ENCODE measurements at regions not wholly inside any gene's neighbourhood (a gene's known extent, or its start where the extent isn't known, plus 50 kb on each side); places are given as distances from the start of the nearest gene placed in this dataset.

- Mint-ChIP-seq H3K27ac (no peak overlapping the region), H3K4me1 (no peaks in the 10 kb centered on the region), H3K4me3 (no peak overlapping the region), H3K9me3 (peaks cover 2 to 12% (median 3%) of the 10 kb centered on the region in 3 donors), H3K27me3 (no peaks in the 10 kb centered on the region), H3K36me3 (peaks cover 2% of the 10 kb centered on the region)
These were observed 710.6 kb upstream of the TMEM132C start for GRCh38 chr12:127556231-127556886.

- H3K27ac Mint-ChIP-seq = no peak overlapping the region
These were observed 708.6 kb upstream of the TMEM132C start for GRCh38 chr12:127558361-127558760.

GRCh38 chr12:127559349-127560040 is 707.5 kb upstream of the TMEM132C start:
- H3K36me3 Mint-ChIP-seq = no peaks in the 10 kb centered on the region
- H3K27ac Mint-ChIP-seq = no peak overlapping the region
- no peaks in the 10 kb centered on the region for H3K4me1 Mint-ChIP-seq
- no peaks in the 10 kb centered on the region for H3K27me3 Mint-ChIP-seq
- H3K9me3 Mint-ChIP-seq = peaks cover 0 to 8% (median 5%) of the 10 kb centered on the region in 3 donors
- no peak overlapping the region for H3K4me3 Mint-ChIP-seq

More at GRCh38 chr12:127558361-127558760, 708.6 kb upstream of the TMEM132C start:
- Mint-ChIP-seq H3K36me3 (no peaks in the 10 kb centered on the region), H3K9me3 (peaks cover 0 to 6% (median 2%) of the 10 kb centered on the region in 3 donors), H3K27me3 (no peaks in the 10 kb centered on the region), H3K4me1 (no peaks in the 10 kb centered on the region), H3K4me3 (no peak overlapping the region)

- Mint-ChIP-seq H3K36me3 (no peaks in the 10 kb centered on the region), H3K4me1 (no peaks in the 10 kb centered on the region), H3K27ac (no peak overlapping the region)
These were observed 706.9 kb upstream of the TMEM132C start for GRCh38 chr12:127560041-127560478.

GRCh38 chr12:127562816-127563215 is 704.2 kb upstream of the TMEM132C start:
- Mint-ChIP-seq H3K9me3 (peaks cover 0 to 5% (median 5%) of the 10 kb centered on the region in 3 donors), H3K36me3 (no peaks in the 10 kb centered on the region), H3K27ac (no peak overlapping the region), H3K4me1 (no peaks in the 10 kb centered on the region), H3K4me3 (no peak overlapping the region), H3K27me3 (no peaks in the 10 kb centered on the region)

More at GRCh38 chr12:127560041-127560478, 706.9 kb upstream of the TMEM132C start:
- no peak overlapping the region for H3K4me3 Mint-ChIP-seq
- H3K27me3 Mint-ChIP-seq = no peaks in the 10 kb centered on the region
- peaks cover 0 to 8% (median 5%) of the 10 kb centered on the region in 3 donors for H3K9me3 Mint-ChIP-seq

GRCh38 chr12:127565241-127565640 is 701.7 kb upstream of the TMEM132C start:
- no peak overlapping the region for H3K4me3 Mint-ChIP-seq
- no peaks in the 10 kb centered on the region for H3K36me3 Mint-ChIP-seq
- no peaks in the 10 kb centered on the region for H3K4me1 Mint-ChIP-seq
- H3K27me3 Mint-ChIP-seq = no peaks in the 10 kb centered on the region
- peaks cover 0 to 5% (median 5%) of the 10 kb centered on the region in 3 donors for H3K9me3 Mint-ChIP-seq
- H3K27ac Mint-ChIP-seq = peak overlapping the region in 1 of 3 donors; percentile 47

- Mint-ChIP-seq H3K36me3 (no peaks in the 10 kb centered on the region), H3K4me1 (no peaks in the 10 kb centered on the region), H3K4me3 (no peak overlapping the region), H3K27ac (no peak overlapping the region), H3K27me3 (no peaks in the 10 kb centered on the region), H3K9me3 (peaks cover 0 to 5% (median 2%) of the 10 kb centered on the region in 3 donors)
These were observed 699.4 kb upstream of the TMEM132C start for GRCh38 chr12:127567531-127567930.

GRCh38 chr12:127570387-127570786 is 696.6 kb upstream of the TMEM132C start:
- Mint-ChIP-seq H3K27ac (no peak overlapping the region), H3K4me1 (no peaks in the 10 kb centered on the region), H3K36me3 (no peaks in the 10 kb centered on the region), H3K27me3 (no peaks in the 10 kb centered on the region), H3K4me3 (no peak overlapping the region), H3K9me3 (peaks cover 0 to 4% (median 3%) of the 10 kb centered on the region in 3 donors)

GRCh38 chr12:127570793-127571360 is 696.1 kb upstream of the TMEM132C start:
- Mint-ChIP-seq H3K4me1 (no peaks in the 10 kb centered on the region), H3K27me3 (no peaks in the 10 kb centered on the region), H3K27ac (no peak overlapping the region), H3K9me3 (peaks cover 0 to 4% (median 3%) of the 10 kb centered on the region in 3 donors), H3K36me3 (no peaks in the 10 kb centered on the region), H3K4me3 (peak overlapping the region in 1 of 4 donors; percentile 12)

- Mint-ChIP-seq H3K27ac (peak overlapping the region in 1 of 3 donors; percentile 53), H3K4me3 (no peak overlapping the region), H3K4me1 (no peaks in the 10 kb centered on the region), H3K27me3 (no peaks in the 10 kb centered on the region), H3K36me3 (no peaks in the 10 kb centered on the region), H3K9me3 (peaks cover 0 to 4% (median 1%) of the 10 kb centered on the region in 3 donors)
These were observed 695.4 kb upstream of the TMEM132C start for GRCh38 chr12:127571578-127571977.

- Mint-ChIP-seq H3K27me3 (no peaks in the 10 kb centered on the region), H3K36me3 (no peaks in the 10 kb centered on the region), H3K4me3 (no peak overlapping the region), H3K4me1 (no peaks in the 10 kb centered on the region), H3K9me3 (peaks cover 0 to 4% (median 3%) of the 10 kb centered on the region in 3 donors), H3K27ac (no peak overlapping the region)
These were observed 687.5 kb upstream of the TMEM132C start for GRCh38 chr12:127579446-127579845.

GRCh38 chr12:127582074-127582473 is 684.9 kb upstream of the TMEM132C start:
- H3K4me3 Mint-ChIP-seq = no peak overlapping the region
- no peak overlapping the region for H3K27ac Mint-ChIP-seq
- no peaks in the 10 kb centered on the region for H3K4me1 Mint-ChIP-seq
- no peaks in the 10 kb centered on the region for H3K27me3 Mint-ChIP-seq
- no peaks in the 10 kb centered on the region for H3K36me3 Mint-ChIP-seq
- peaks cover 0 to 7% (median 5%) of the 10 kb centered on the region in 3 donors for H3K9me3 Mint-ChIP-seq

- Mint-ChIP-seq H3K27ac (no peak overlapping the region), H3K4me3 (no peak overlapping the region), H3K36me3 (peaks cover 3% of the 10 kb centered on the region), H3K27me3 (no peaks in the 10 kb centered on the region), H3K4me1 (no peaks in the 10 kb centered on the region), H3K9me3 (peaks cover 0 to 7% (median 2%) of the 10 kb centered on the region in 3 donors)
These were observed 683.9 kb upstream of the TMEM132C start for GRCh38 chr12:127583041-127583440.

- Mint-ChIP-seq H3K4me1 (no peaks in the 10 kb centered on the region), H3K4me3 (no peak overlapping the region), H3K36me3 (peaks cover 3% of the 10 kb centered on the region), H3K27ac (no peak overlapping the region), H3K9me3 (peaks cover 0 to 7% (median 2%) of the 10 kb centered on the region in 3 donors), H3K27me3 (no peaks in the 10 kb centered on the region)
These were observed 678.7 kb upstream of the TMEM132C start for GRCh38 chr12:127588249-127588648.

GRCh38 chr12:127589541-127589940 is 677.4 kb upstream of the TMEM132C start:
- Mint-ChIP-seq H3K27ac (no peak overlapping the region), H3K36me3 (peaks cover 3% of the 10 kb centered on the region), H3K4me3 (no peak overlapping the region), H3K9me3 (peaks cover 0 to 7% (median 5%) of the 10 kb centered on the region in 3 donors), H3K4me1 (no peaks in the 10 kb centered on the region), H3K27me3 (no peaks in the 10 kb centered on the region)

Measured in IgD-negative memory B cell (primary cell).